Neural crest cell (in vitro differentiated cells): ENCODE measurements at regions not wholly inside any gene's neighbourhood (a gene's known extent, or its start where the extent isn't known, plus 50 kb on each side); places are given as distances from the start of the nearest gene placed in this dataset.
A peak's percentile ranks its signal among the peaks of the same experiment; 100 is the strongest.

ENCODE experiments used
- DNase-seq: peaks from one replicate; pipeline ENCODE4 v3.0.0; 2021; ENCODE audit warnings: low read depth, mixed read lengths, low spot score
- H3K27ac Mint-ChIP-seq: one replicate; pipeline ENCODE4 v1.8.0; 2021; ENCODE audit warnings: mild to moderate bottlenecking, mixed read lengths; ENCODE audit not compliant: unreplicated experiment
- H3K27me3 Mint-ChIP-seq: 2 replicates; pipeline ENCODE4 v1.8.0; 2021; ENCODE audit warnings: low read depth, mild to moderate bottlenecking, mixed read lengths
- H3K36me3 Mint-ChIP-seq: 2 replicates; pipeline ENCODE4 v1.8.0; 2021; ENCODE audit warnings: low read depth, mild to moderate bottlenecking, mixed read lengths
- H3K4me1 Mint-ChIP-seq: 2 replicates; pipeline ENCODE4 v1.8.0; 2021; ENCODE audit warnings: mixed read lengths
- H3K4me3 Mint-ChIP-seq: one replicate; pipeline ENCODE4 v1.8.0; 2021; ENCODE audit warnings: mild to moderate bottlenecking, mixed read lengths
- H3K9me3 Mint-ChIP-seq: 2 replicates; pipeline ENCODE4 v1.8.0; 2021; ENCODE audit warnings: mixed read lengths
- TF ChIP-seq, protein P1 (sequence below): fragments of 200-600 bp; sonication (generic); conservative IDR thresholded peaks from 2 replicates; pipeline ENCODE4 v1.5.0; 2021; ENCODE audit warnings: antibody characterized with exemption, mild to moderate bottlenecking

DNA sequence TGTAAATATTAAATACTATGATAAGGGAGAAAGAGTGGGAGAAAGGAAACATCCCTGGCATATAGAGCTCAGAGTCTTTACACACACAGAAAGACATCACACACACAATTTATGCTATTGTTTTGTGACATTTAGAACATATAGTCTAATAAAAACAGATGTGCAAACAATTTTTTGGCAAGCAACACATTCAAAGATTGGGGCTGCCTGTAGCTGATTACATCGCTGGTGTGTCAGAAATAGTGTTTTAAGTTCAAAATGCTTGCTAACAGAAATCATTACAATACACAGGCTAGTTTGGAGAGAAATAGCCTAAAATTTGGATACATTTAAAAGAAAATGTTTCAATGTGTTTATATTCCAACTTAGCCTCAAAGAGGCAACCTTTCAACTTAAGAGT is 256.7 kb upstream of the NPVF start:
- Mint-ChIP-seq H3K9me3 (no peaks in the 10 kb centered on the region), H3K4me3 (no peak overlapping the region), H3K36me3 (no peaks in the 10 kb centered on the region), H3K4me1 (no peaks in the 10 kb centered on the region), H3K27me3 (no peaks in the 10 kb centered on the region), H3K27ac (no peak overlapping the region)
- TF ChIP-seq, protein P1, sequence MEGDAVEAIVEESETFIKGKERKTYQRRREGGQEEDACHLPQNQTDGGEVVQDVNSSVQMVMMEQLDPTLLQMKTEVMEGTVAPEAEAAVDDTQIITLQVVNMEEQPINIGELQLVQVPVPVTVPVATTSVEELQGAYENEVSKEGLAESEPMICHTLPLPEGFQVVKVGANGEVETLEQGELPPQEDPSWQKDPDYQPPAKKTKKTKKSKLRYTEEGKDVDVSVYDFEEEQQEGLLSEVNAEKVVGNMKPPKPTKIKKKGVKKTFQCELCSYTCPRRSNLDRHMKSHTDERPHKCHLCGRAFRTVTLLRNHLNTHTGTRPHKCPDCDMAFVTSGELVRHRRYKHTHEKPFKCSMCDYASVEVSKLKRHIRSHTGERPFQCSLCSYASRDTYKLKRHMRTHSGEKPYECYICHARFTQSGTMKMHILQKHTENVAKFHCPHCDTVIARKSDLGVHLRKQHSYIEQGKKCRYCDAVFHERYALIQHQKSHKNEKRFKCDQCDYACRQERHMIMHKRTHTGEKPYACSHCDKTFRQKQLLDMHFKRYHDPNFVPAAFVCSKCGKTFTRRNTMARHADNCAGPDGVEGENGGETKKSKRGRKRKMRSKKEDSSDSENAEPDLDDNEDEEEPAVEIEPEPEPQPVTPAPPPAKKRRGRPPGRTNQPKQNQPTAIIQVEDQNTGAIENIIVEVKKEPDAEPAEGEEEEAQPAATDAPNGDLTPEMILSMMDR = no peak
- DNase-seq = no peak

DNA sequence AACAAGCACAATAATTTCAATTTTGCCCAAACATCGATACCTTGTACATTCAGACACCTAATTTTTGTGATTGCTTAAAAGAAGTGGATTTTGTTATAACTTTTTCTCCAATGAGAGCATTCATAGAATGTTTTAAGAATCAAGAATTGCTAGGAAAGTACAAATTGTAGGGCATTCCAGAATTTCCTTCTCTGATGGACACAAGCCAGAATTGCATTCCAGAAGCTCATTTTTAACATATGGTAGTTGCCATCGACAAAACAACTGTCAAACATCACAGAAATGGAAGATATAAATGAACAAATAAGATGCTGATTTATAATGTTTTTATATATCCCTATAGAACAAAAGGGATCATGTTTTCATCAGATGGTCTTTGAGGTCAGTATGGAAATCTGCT is 258.4 kb upstream of the NPVF start:
- H3K36me3 Mint-ChIP-seq = no peaks in the 10 kb centered on the region

DNA sequence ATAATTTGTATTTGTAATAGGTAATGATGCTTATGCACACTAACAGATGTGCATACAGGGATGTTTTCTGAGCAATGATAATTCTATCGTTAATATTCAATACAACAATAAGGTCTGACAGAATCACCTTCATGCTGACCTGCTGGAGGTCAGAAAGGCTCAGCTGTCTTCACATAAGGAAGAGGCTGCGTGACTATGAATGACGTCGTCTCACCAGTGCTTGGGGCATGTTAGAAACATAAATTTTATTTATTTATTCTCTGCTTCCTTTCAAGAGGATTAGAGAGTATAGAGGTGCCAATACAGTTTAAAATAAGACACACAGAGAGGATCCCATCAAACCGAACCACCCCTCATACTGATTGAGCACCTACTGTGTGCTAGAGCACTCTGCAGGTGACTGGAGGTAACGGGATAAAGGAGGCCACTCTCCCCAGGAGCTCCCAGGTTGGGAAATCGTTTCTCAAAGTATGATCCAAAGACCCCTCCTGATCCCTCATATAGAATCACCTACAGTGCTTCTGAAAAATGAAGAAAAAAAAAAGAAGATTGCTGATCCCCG is 265.6 kb upstream of the NPVF start:
- TF ChIP-seq, protein P1 = no peak
- Mint-ChIP-seq H3K9me3 (no peaks in the 10 kb centered on the region), H3K36me3 (no peaks in the 10 kb centered on the region)

More for the DNA sequence above, 258.4 kb upstream of the NPVF start:
- H3K27me3 Mint-ChIP-seq = no peaks in the 10 kb centered on the region
- H3K9me3 Mint-ChIP-seq = no peaks in the 10 kb centered on the region
- no peak for DNase-seq
- no peaks in the 10 kb centered on the region for H3K4me1 Mint-ChIP-seq
- TF ChIP-seq, protein P1 = no peak
- no peak overlapping the region for H3K4me3 Mint-ChIP-seq
- H3K27ac Mint-ChIP-seq = no peak overlapping the region

DNA sequence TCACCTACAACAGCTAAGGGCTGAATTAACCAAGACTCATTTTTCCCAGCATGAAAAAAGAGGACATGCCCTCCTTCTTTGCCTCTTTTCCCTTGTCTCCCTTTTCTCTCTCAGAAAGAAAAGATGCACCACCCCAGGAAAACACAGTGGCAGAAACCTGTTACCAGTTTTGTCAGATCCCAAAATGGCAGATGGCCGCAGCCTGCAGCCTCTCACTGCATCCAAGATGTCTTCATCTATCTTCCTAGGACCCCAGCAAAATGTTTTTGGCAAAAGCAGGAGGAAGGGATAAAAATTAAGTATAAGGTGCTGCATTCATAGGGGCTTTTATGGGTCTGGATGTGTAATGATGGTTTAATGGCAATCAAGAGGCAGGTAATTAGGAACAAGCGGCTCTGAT is 266.6 kb upstream of the NPVF start:
- no peak for DNase-seq
- no peak overlapping the region for H3K4me3 Mint-ChIP-seq
- H3K27me3 Mint-ChIP-seq = no peaks in the 10 kb centered on the region
- H3K27ac Mint-ChIP-seq = peak overlapping the region; percentile 36
- H3K36me3 Mint-ChIP-seq = no peaks in the 10 kb centered on the region
- TF ChIP-seq, protein P1 = no peak
- H3K9me3 Mint-ChIP-seq = no peaks in the 10 kb centered on the region
- no peaks in the 10 kb centered on the region for H3K4me1 Mint-ChIP-seq

More for the DNA sequence above, 265.6 kb upstream of the NPVF start:
- Mint-ChIP-seq H3K27ac (no peak overlapping the region), H3K4me3 (no peak overlapping the region), H3K27me3 (no peaks in the 10 kb centered on the region), H3K4me1 (no peaks in the 10 kb centered on the region)
- no peak for DNase-seq

DNA sequence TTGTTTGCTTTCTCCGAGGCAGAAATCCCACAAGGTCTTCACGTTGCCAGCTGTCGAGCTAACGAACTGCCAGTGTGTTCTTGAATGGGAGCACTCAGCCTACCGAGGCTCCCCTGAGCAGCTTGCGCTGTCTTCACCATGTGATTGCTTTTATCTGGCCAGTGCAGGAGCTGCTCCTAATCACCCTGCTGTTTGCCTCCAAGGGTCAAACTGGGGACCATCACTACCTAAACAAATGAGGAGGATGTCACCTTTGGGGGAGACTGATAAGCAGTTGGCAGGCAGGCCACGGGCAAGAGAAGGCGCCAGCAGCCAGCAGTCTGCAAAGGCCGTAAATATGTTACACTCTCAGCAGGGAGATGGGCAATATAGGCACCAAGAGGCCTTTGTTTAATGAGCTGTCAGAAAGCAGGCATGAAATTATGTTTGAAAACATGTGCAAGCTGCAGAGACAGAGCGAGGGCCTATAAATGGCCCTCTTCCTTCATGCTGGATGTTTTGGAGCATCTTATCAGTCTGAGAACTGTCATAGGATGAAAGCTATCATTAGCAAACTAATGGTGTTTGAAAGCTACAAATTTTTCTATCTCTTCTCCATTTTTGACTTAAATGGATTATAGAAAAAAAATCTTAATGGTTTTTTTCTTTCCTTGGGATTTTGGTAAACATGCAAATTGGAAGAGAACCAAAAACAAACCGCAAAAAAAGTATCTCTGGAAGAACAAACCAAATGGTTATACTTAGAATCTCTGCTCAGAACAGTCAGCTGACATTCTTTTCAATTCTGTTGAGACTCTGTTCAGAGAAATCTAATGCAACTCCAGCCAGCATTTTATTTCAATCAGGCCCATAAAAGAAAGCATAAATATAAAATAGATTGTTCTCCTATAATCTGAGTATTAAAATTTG is 267.3 kb upstream of the NPVF start:
- Mint-ChIP-seq H3K27ac (no peak overlapping the region), H3K27me3 (no peaks in the 10 kb centered on the region), H3K36me3 (no peaks in the 10 kb centered on the region), H3K4me1 (no peaks in the 10 kb centered on the region), H3K9me3 (no peaks in the 10 kb centered on the region), H3K4me3 (no peak overlapping the region)
- TF ChIP-seq, protein P1 = no peak
- DNase-seq = no peak
